ENCODE measurements at regions not wholly inside any gene's neighbourhood (a gene's known extent, or its start where the extent isn't known, plus 50 kb on each side); places are given as distances from the start of the nearest gene placed in this dataset.

- TF ChIP-seq SIN3A (IDR thresholded peaks at IDR 0.05; ENCODE audit: low read depth) (no peak), REST (IDR thresholded peaks at IDR 0.05; ENCODE audit: low read depth) (no peak), CTCF (IDR thresholded peaks at IDR 0.05 in 2 of 3, conservative IDR thresholded peaks at IDR 0.05 in 1 of 3; ENCODE audit: borderline replicate concordance in 1 of 3, insufficient read depth in 1 of 3, low read depth in 2 of 3, low read length in 2 of 3) (no peak), FOSL1 (IDR thresholded peaks at IDR 0.05; ENCODE audit: low read depth) (no peak), MAX (IDR thresholded peaks at IDR 0.05) (no peak), RAD21 (IDR thresholded peaks at IDR 0.05; ENCODE audit: low read depth) (no peak), POLR2A (IDR thresholded peaks at IDR 0.05; ENCODE audit: borderline replicate concordance, extremely low read depth, insufficient read depth, insufficient read length) (no peak), EZH2 (IDR thresholded peaks at IDR 0.05) (no peak), YY1 (IDR thresholded peaks at IDR 0.05; ENCODE audit: extremely low read depth, insufficient replicate concordance, low read depth, low read length) (no peak), CEBPB (IDR thresholded peaks at IDR 0.05; ENCODE audit: low read depth) (no peak), EZH2phosphoT487 (IDR thresholded peaks at IDR 0.05; ENCODE audit: borderline replicate concordance) (no peak)
These were observed 91.9 kb upstream of the PIK3CG start for GRCh38 chr7:106773228-106773627.
